ENCODE measurements at regions not wholly inside any gene's neighbourhood (a gene's known extent, or its start where the extent isn't known, plus 50 kb on each side); places are given as distances from the start of the nearest gene placed in this dataset.
"Not testable (repeated sequence)": the region's sequence is repeated elsewhere in the genome, so short reads cannot be mapped to it uniquely, and the experiment has no call there.

DNA sequence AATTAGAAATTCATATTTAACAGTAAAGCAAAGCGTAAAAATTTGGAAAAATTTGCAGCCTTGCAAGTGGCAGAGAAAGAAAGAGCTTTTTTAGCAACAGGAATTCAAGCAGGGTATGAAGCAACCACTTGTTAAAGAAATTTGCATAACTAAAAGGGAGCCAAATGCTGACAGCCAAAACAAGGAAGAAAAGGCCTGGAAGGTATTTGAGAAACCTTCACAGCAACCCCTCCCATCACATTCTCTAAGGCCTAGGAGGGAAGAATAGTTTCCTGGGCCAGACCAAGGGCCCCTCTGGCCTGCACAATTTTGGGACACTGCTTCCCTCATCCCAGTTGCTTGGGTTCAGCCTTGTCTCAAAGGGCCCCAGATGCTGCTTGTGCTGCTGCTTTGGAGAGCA is 672.4 kb upstream of the TMPRSS15 start:
- intact Hi-C loops (cut with DNase I), result no loop called here
- H3K27me3 ChIP-seq, result no peaks in the 10 kb centered on the region
- no peaks in the 10 kb centered on the region for H3K4me1 ChIP-seq
- no peak overlapping the region for H3K27ac ChIP-seq (replicated peaks in 1 of 4)
- 96% methylated on average over 1 of the region's 1 CpG for WGBS
- no peak overlapping the region for H3K4me3 ChIP-seq
- H3K36me3 ChIP-seq, result no peaks in the 10 kb centered on the region
- DNase-seq (ENCODE audit: extremely low spot score), result no peak
- TF ChIP-seq POLR2A (IDR thresholded peaks at IDR 0.05; ENCODE audit: low read depth), result no peak
- peaks cover 0 to 7% (median 3%) of the 10 kb centered on the region in 4 donors for H3K9me3 ChIP-seq

DNA sequence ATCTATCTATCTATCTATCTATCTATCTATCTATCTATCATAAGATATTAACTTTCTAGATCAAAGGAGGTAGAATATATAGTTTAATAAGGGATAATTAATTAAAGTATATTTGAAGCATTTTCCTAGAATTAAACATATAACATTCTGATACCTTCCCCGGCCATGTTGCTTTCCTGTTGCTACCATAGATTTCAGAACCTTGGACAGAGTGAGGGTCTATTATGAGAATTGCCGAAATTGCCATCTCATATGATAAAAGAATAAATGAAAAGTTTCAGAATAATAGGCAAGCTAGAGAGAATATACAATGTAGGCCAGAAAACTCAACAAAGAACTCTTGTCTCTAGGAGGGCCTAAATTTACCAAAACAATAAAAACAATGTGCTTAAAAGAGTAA is 706.1 kb upstream of the TMPRSS15 start:
- DNase-seq (ENCODE audit: extremely low spot score), result no peak
- intact Hi-C loops (cut with DNase I), result no loop called here
- H3K36me3 ChIP-seq, result no peaks in the 10 kb centered on the region
- H3K27ac ChIP-seq (replicated peaks in 1 of 4), result no peak overlapping the region
- no peaks in the 10 kb centered on the region for H3K4me1 ChIP-seq
- no peak overlapping the region for H3K4me3 ChIP-seq
- H3K27me3 ChIP-seq, result no peaks in the 10 kb centered on the region
- whole genome bisulfite sequencing, result 79% methylated on average over 2 of the region's 2 CpGs
- H3K9me3 ChIP-seq, result no peaks in the 10 kb centered on the region
- TF ChIP-seq POLR2A (IDR thresholded peaks at IDR 0.05; ENCODE audit: low read depth) (no peak), EP300 (IDR thresholded peaks at IDR 0.05) (no peak), POLR2AphosphoS5 (IDR thresholded peaks at IDR 0.05) (no peak)
- TF ChIP-seq, protein P1, sequence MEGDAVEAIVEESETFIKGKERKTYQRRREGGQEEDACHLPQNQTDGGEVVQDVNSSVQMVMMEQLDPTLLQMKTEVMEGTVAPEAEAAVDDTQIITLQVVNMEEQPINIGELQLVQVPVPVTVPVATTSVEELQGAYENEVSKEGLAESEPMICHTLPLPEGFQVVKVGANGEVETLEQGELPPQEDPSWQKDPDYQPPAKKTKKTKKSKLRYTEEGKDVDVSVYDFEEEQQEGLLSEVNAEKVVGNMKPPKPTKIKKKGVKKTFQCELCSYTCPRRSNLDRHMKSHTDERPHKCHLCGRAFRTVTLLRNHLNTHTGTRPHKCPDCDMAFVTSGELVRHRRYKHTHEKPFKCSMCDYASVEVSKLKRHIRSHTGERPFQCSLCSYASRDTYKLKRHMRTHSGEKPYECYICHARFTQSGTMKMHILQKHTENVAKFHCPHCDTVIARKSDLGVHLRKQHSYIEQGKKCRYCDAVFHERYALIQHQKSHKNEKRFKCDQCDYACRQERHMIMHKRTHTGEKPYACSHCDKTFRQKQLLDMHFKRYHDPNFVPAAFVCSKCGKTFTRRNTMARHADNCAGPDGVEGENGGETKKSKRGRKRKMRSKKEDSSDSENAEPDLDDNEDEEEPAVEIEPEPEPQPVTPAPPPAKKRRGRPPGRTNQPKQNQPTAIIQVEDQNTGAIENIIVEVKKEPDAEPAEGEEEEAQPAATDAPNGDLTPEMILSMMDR (IDR thresholded peaks at IDR 0.05), result no peak

DNA sequence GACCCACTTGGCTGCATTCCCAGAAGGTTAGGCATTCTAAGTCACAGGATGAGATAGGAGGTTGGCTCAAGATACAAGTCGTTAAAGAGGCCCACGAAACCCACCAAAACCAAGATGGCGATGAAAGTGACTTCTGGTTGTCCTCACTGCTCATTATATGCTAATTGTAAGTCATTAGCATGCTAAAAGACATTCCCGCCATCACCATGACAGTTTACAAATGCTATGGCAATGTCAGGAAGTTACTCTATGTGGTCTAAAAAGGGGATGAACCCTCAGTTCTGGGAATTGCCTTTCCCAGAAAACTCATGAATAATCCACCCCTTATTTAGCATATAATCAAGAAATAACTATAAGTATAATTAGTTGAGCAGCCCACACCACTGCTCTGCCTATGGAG is 715.7 kb upstream of the TMPRSS15 start:
- H3K27ac ChIP-seq (replicated peaks in 1 of 4); H3K4me1 ChIP-seq; H3K27me3 ChIP-seq; H3K4me3 ChIP-seq; intact Hi-C loops (cut with DNase I); DNase-seq (ENCODE audit: extremely low spot score); H3K36me3 ChIP-seq; H3K9me3 ChIP-seq: not testable (repeated sequence)
- WGBS, result 88% methylated on average over 4 of the region's 4 CpGs

DNA sequence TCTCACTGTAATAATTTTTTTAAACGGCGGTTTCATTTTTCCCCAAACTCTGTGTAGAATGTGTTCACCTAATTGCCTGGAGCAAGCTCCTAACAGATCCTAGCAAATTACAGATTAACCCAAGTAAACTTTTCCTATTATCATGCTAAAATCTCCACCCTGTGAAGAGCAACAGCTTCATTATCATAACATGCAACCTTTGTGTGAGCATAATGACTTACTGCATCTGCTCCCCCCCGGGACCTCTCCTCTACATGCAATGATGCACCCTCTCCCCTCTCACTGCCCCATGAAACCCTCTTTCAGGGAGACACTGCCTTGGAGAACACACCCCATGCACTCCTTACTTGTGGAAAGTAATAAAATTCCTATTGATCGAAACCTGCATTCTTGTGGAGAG is 717.0 kb upstream of the TMPRSS15 start:
- no peak for TF ChIP-seq POLR2AphosphoS5 (IDR thresholded peaks at IDR 0.05)
- TF ChIP-seq EP300 (IDR thresholded peaks at IDR 0.05), result no peak
- TF ChIP-seq POLR2A (IDR thresholded peaks at IDR 0.05; ENCODE audit: low read depth), result no peak
- TF ChIP-seq, protein P1 (IDR thresholded peaks at IDR 0.05), result no peak
- no peaks in the 10 kb centered on the region for H3K9me3 ChIP-seq
- no peak for DNase-seq (ENCODE audit: extremely low spot score)
- intact Hi-C loops (cut with DNase I), result no loop called here
- no peaks in the 10 kb centered on the region for H3K27me3 ChIP-seq
- H3K27ac ChIP-seq (replicated peaks in 1 of 4), result no peak overlapping the region
- no peaks in the 10 kb centered on the region for H3K36me3 ChIP-seq
- H3K4me1 ChIP-seq, result peaks cover 0 to 5% (median 0%) of the 10 kb centered on the region in 4 donors
- WGBS, result 90% methylated on average over 4 of the region's 4 CpGs
- H3K4me3 ChIP-seq, result no peak overlapping the region

DNA sequence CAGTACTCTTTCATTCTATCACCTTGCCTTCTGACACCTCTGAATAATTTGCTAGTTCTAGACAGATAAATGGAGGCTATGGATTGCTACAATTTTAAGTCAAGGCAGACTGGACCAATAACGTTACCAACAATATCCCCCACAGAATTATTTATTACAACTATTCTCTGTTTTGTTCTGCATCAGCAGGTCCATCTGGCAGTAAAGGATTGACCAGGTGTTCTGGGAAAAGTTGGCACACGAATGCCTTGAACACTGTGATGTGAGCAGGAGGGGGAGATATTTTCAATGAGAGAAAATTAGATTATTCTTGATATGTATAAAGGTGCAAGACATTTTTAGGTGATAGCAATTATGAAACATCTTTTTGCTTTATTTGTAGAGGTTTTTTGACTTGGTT is 718.8 kb upstream of the TMPRSS15 start:
- Histone ChIP-seq H3K36me3 (no peaks in the 10 kb centered on the region), H3K9me3 (no peaks in the 10 kb centered on the region), H3K27me3 (no peaks in the 10 kb centered on the region), H3K27ac (replicated peaks in 1 of 4) (no peak overlapping the region), H3K4me1 (peaks cover 0 to 5% (median 0%) of the 10 kb centered on the region in 4 donors), H3K4me3 (no peak overlapping the region)
- WGBS, result 51% methylated on average over 2 of the region's 2 CpGs
- DNase-seq (ENCODE audit: extremely low spot score), result no peak
- no peak for TF ChIP-seq POLR2A (IDR thresholded peaks at IDR 0.05; ENCODE audit: low read depth)
- TF ChIP-seq EP300 (IDR thresholded peaks at IDR 0.05), result no peak
- TF ChIP-seq, protein P1 (IDR thresholded peaks at IDR 0.05), result no peak
- TF ChIP-seq POLR2AphosphoS5 (IDR thresholded peaks at IDR 0.05), result no peak
- intact Hi-C loops (cut with DNase I), result no loop called here

DNA sequence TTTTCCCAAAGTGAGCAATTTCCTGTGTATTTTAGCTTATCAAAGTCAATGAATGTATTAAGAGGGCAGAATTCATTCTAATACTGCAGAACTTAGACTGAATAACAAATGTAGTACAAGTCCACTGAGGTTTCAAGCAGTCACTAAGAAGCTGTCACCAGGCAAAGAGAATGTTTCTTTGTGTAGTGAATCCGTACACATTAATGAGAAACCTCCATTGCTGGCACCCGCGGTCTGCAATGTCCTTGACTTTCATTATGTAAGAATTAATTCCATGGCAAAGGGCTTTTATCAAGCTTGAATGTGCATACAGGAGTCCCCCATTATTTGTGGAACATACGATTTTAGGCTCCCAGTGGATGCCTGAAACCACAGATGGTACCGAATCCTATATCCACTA is 719.5 kb upstream of the TMPRSS15 start:
- no peak for TF ChIP-seq POLR2A (IDR thresholded peaks at IDR 0.05; ENCODE audit: low read depth)
- no peak for TF ChIP-seq EP300 (IDR thresholded peaks at IDR 0.05)
- TF ChIP-seq, protein P1 (IDR thresholded peaks at IDR 0.05), result no peak
- no peak for TF ChIP-seq POLR2AphosphoS5 (IDR thresholded peaks at IDR 0.05)
- intact Hi-C loops (cut with DNase I), result no loop called here
- H3K27me3 ChIP-seq, result no peaks in the 10 kb centered on the region
- 90% methylated on average over 5 of the region's 5 CpGs for WGBS
- peaks cover 0 to 5% (median 0%) of the 10 kb centered on the region in 4 donors for H3K4me1 ChIP-seq
- H3K4me3 ChIP-seq, result no peak overlapping the region
- no peak overlapping the region for H3K27ac ChIP-seq (replicated peaks in 1 of 4)
- no peaks in the 10 kb centered on the region for H3K36me3 ChIP-seq
- H3K9me3 ChIP-seq, result no peaks in the 10 kb centered on the region
- no peak for DNase-seq (ENCODE audit: extremely low spot score)
